ENCODE measurements at regions not wholly inside any gene's neighbourhood (a gene's known extent, or its start where the extent isn't known, plus 50 kb on each side); places are given as distances from the start of the nearest gene placed in this dataset.

GRCh38 chr2:239602290-239603282 is 201.8 kb upstream of the HDAC4 start:
- TF ChIP-seq POLR2AphosphoS5 (IDR thresholded peaks at IDR 0.05; ENCODE audit: low read depth, low read length) (no peak), SIN3A (IDR thresholded peaks at IDR 0.05; ENCODE audit: borderline replicate concordance, insufficient read depth, low read length) (no peak), TAF1 (IDR thresholded peaks at IDR 0.05; ENCODE audit: borderline replicate concordance, insufficient read depth, low read length) (no peak), FOXP2 (optimal IDR thresholded peaks at IDR 0.05; ENCODE audit: borderline replicate concordance, extremely low read depth, extremely low read length, insufficient read depth) (no peak)
- TF ChIP-seq, protein P1, sequence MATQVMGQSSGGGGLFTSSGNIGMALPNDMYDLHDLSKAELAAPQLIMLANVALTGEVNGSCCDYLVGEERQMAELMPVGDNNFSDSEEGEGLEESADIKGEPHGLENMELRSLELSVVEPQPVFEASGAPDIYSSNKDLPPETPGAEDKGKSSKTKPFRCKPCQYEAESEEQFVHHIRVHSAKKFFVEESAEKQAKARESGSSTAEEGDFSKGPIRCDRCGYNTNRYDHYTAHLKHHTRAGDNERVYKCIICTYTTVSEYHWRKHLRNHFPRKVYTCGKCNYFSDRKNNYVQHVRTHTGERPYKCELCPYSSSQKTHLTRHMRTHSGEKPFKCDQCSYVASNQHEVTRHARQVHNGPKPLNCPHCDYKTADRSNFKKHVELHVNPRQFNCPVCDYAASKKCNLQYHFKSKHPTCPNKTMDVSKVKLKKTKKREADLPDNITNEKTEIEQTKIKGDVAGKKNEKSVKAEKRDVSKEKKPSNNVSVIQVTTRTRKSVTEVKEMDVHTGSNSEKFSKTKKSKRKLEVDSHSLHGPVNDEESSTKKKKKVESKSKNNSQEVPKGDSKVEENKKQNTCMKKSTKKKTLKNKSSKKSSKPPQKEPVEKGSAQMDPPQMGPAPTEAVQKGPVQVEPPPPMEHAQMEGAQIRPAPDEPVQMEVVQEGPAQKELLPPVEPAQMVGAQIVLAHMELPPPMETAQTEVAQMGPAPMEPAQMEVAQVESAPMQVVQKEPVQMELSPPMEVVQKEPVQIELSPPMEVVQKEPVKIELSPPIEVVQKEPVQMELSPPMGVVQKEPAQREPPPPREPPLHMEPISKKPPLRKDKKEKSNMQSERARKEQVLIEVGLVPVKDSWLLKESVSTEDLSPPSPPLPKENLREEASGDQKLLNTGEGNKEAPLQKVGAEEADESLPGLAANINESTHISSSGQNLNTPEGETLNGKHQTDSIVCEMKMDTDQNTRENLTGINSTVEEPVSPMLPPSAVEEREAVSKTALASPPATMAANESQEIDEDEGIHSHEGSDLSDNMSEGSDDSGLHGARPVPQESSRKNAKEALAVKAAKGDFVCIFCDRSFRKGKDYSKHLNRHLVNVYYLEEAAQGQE (IDR thresholded peaks at IDR 0.05; ENCODE audit: insufficient read depth in 1 of 2, low read depth in 2 of 2, low read length in 2 of 2): no peak
